ENCODE measurements at regions not wholly inside any gene's neighbourhood (a gene's known extent, or its start where the extent isn't known, plus 50 kb on each side); places are given as distances from the start of the nearest gene placed in this dataset.
"Not testable (repeated sequence)": the region's sequence is repeated elsewhere in the genome, so short reads cannot be mapped to it uniquely, and the experiment has no call there.

- no peak for FAIRE-seq
- no peak for DNase-seq (ENCODE audit: insufficient read length, low spot score)
These were observed 342.7 kb upstream of the SGCG start for GRCh38 chr13:22837980-22838647.

GRCh38 chr13:22839603-22840530, 340.9 kb upstream of the SGCG start:
- DNase-seq (ENCODE audit: insufficient read length, low spot score): no peak
- FAIRE-seq: no peak

DNA sequence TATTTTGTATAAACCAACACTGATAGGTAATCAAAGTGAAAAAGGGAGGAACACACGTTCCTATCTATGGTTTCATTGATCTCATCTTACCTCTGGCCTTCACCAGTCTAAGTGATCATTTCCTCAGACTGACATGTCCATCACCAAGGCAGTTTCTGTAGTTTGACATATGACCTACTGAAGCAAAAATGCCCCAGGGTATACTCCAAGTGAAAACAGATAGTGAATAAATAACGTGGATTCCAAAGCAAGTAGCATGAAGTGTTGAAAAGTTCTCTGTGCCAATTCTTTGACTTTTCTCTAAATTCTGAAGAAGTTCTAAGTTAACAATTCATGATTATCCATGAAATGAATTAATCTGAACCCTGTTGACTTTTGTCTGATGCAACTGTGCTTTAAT, 334.2 kb upstream of the SGCG start:
- FAIRE-seq (no peak), DNase-seq (ENCODE audit: insufficient read length, low spot score) (no peak)

DNA sequence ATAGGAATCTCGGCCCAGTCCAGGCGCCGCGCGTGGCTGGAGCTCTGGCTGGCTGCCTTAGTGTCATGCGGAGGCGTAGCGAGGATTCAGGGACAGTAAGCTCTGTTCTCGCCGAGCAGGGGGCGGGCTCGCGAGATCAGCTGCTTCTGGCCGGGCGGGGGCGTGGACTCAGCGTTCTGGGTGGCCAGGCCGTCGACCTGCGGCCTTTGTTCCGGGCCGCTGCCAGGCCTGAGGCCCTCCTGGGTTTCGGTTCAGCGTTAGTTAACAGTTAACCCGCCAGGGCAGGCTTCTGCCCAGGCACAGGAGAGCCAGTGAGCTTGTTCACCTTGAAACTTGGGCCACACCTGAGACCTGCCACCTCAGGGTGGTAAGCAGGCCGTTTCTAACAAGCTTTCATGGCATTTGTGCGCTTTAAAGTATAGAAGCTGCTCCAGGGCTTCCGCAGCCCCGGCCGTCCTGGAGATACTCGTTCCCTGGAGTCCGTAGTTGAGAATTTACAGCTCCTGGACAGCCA, 332.2 kb upstream of the SGCG start:
- DNase-seq (ENCODE audit: insufficient read length, low spot score): no peak
- FAIRE-seq: no peak

DNA sequence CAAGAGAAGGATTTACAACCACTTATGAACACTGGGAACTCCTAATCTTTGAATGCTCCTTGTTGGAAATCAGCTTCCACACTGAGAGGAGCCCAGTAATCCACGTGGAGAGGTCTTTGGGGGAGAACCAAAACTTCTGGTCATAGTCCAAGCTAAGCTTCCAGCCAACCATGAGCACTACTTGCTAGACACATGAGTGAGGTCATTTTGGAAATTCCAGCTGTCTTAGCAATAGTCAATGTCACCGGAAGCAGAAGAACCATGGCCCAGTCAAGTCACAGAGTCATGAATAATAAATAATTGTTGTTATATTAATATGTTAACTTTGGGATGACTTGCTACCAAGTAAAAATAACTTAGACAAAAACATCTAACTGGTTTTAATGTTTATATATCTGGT, 324.9 kb upstream of the SGCG start:
- DNase-seq (ENCODE audit: insufficient read length, low spot score) (no peak), FAIRE-seq (no peak)

DNA sequence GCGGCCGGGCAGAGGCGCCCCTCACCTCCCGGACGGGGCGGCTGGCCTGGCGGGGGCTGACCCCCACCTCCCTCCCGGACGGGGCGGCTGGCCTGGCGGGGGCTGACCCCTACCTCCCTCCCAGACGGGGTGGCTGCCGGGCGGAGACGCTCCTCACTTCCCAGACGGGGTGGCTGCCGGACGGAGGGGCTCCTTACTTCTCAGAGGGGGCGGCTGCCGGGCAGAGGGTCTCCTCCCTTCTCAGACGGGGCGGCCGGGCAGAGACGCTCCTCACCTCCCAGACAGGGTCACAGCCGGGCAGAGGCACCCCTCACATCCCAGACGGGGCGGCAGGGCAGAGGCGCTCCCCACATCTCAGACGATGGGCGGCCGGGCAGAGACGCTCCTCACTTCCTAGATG, 321.8 kb upstream of the SGCG start:
- FAIRE-seq; DNase-seq (ENCODE audit: insufficient read length, low spot score): not testable (repeated sequence)

- DNase-seq (ENCODE audit: insufficient read length, low spot score); FAIRE-seq: not testable (repeated sequence)
These were observed 321.4 kb upstream of the SGCG start for GRCh38 chr13:22859411-22859810.

- FAIRE-seq (no peak), DNase-seq (ENCODE audit: insufficient read length, low spot score) (no peak)
These were observed 318.8 kb upstream of the SGCG start for GRCh38 chr13:22861958-22862466.

DNA sequence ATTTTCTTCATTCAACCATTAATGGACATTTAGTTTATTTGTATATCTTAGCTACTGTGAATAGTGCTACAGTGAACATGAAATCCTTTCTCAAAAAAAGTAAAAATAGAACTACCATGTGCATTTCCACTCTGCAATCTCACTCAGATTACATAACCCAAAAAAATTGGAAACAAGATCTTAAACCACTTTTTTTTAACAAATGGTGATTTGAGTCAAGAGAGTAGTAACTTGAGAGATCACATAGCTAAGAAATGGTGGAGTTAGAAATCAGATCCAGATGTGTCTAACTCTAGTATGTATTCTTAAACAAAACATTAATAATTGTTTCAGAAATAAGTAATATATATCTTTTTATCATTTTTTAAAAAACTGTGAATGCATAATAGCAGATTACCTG, 318.3 kb upstream of the SGCG start:
- no peak for FAIRE-seq
- DNase-seq (ENCODE audit: insufficient read length, low spot score): no peak

DNA sequence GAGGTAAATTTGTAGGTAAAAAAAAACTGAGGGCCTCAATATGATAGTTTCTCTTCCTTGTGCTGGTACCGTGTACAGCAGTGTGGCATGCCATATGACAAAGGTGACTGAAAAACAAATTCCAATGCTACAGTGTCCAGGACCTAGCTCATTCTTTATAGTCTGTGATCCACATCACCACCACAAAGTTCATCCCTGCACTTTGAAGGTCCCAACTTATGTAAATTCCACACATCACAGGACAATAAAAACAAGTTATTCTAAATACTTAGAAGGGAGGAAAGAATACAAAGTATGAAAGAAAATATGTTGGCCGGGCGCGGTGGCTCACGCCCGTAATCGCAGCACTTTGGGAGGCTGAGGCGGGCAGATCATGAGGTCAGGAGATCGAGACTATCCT, 314.6 kb upstream of the SGCG start:
- FAIRE-seq: no peak

GRCh38 chr13:22871231-22871630, 309.5 kb upstream of the SGCG start:
- FAIRE-seq (no peak), DNase-seq (ENCODE audit: insufficient read length, low spot score) (no peak)

More for the DNA sequence above, 314.6 kb upstream of the SGCG start:
- DNase-seq (ENCODE audit: insufficient read length, low spot score): no peak

- DNase-seq (ENCODE audit: insufficient read length, low spot score) (no peak), FAIRE-seq (no peak)
These were observed 305.9 kb upstream of the SGCG start for GRCh38 chr13:22874839-22875238.

DNA sequence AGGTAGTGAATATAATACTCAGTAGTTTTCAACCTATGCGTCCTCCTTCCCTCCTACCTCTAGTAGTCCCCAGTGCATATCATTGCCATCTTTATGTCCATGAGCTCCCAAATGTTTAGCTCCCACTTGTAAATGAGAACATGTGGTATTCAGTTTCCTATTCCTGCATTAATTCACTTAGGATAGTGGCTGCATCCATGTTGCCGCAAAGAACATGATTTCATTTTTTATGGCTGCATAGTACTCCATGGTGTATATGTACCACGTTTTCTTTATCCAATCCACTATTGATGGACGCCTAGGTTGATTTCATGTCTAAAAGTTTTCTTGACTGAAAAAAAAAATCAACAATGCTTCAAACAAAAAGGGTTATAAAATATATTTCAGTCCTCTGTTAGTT, 303.4 kb upstream of the SGCG start:
- DNase-seq (ENCODE audit: insufficient read length, low spot score): no peak
- FAIRE-seq: no peak

GRCh38 chr13:22880741-22881720, 299.7 kb upstream of the SGCG start:
- FAIRE-seq: no peak
- no peak for DNase-seq (ENCODE audit: insufficient read length, low spot score)

GRCh38 chr13:22881721-22882608, 298.8 kb upstream of the SGCG start:
- DNase-seq (ENCODE audit: insufficient read length, low spot score); FAIRE-seq: not testable (repeated sequence)

GRCh38 chr13:22883262-22883840, 297.4 kb upstream of the SGCG start:
- FAIRE-seq (no peak), DNase-seq (ENCODE audit: insufficient read length, low spot score) (no peak)

- FAIRE-seq: no peak
- DNase-seq (ENCODE audit: insufficient read length, low spot score): no peak
These were observed 296.8 kb upstream of the SGCG start for GRCh38 chr13:22883956-22884355.

DNA sequence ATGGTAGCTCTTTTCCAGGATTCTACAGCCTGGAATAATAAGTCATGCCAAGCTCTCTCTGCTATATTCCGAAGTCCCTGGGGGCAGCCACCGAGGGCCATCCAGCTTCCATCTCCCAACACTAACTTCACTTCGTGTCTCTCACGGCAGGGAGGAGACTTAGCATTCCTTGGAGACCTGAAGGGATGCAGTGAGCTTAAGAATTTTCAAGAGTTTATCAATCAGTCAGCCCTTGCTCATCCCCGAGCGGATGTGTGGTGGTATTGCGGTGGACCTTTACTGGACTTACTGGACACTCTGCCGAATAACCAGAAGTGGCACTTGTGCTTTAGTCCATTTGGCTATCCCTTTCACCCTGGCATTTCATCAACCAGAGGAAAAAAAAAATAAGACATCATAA, 294.7 kb upstream of the SGCG start:
- DNase-seq (ENCODE audit: insufficient read length, low spot score); FAIRE-seq: not testable (repeated sequence)

GRCh38 chr13:22889376-22889775, 291.4 kb upstream of the SGCG start:
- not testable (repeated sequence) for DNase-seq (ENCODE audit: insufficient read length, low spot score); FAIRE-seq

Measured in GM19239 (cell line).